Heart right ventricle (tissue), 16 donors: ENCODE measurements at regions not wholly inside any gene's neighbourhood (a gene's known extent, or its start where the extent isn't known, plus 50 kb on each side); places are given as distances from the start of the nearest gene placed in this dataset.
"Not testable (repeated sequence)": the region's sequence is repeated elsewhere in the genome, so short reads cannot be mapped to it uniquely, and the experiment has no call there.

Experiments used
- ATAC-seq, 8 donors: fragments of 200-7000 bp; cut with Tn5 transposase; one replicate each; pipeline ENCODE4 v1.9.1; 2020; ENCODE audit warnings: mild to moderate bottlenecking in 8 of 8, moderate library complexity in 8 of 8, moderate number of reproducible peaks in 1 of 8
- DNase-seq, 2 donors: peaks; one replicate each; pipeline ENCODE4 v3.0.0-alpha.2; 2020
- H3K27ac ChIP-seq, 10 donors: fragments of 200-600 bp; sonication (generic) in 2 of 10; one replicate each; pipeline versions ENCODE4 v1.5.0 to v1.8.0; 2020 to 2022; ENCODE audit warnings: mild to moderate bottlenecking in 3 of 10
- H3K27me3 ChIP-seq, 7 donors: fragments of 200-600 bp; one replicate each; pipeline ENCODE4 v1.8.0; 2021 to 2022; ENCODE audit warnings: mild to moderate bottlenecking in 2 of 7
- H3K36me3 ChIP-seq, 9 donors: fragments of 200-600 bp; sonication (generic) in 1 of 9; one replicate each; pipeline versions ENCODE4 v1.5.0 to v1.8.0; 2020 to 2022; ENCODE audit warnings: mild to moderate bottlenecking in 2 of 9
- H3K4me1 ChIP-seq, 9 donors: fragments of 200-600 bp; sonication (generic) in 1 of 9; one replicate each; pipeline versions ENCODE4 v1.5.0 to v1.8.0; 2020 to 2022; ENCODE audit warnings: mild to moderate bottlenecking in 4 of 9
- H3K4me3 ChIP-seq, 10 donors: fragments of 200-600 bp; sonication (generic) in 2 of 10; one replicate each; pipeline versions ENCODE4 v1.5.0 to v1.8.0; 2020 to 2022; ENCODE audit warnings: mild to moderate bottlenecking in 7 of 10, moderate library complexity in 2 of 10
- H3K9me3 ChIP-seq, 11 donors: fragments of 200-600 bp in 10 of 11; sonication (generic) in 2 of 11; one replicate each; pipeline versions ENCODE4 v1.5.0 to v1.8.0; 2013 to 2022; ENCODE audit warnings: mild to moderate bottlenecking in 2 of 11, control low read depth in 1 of 11, moderate library complexity in 1 of 11
- WGBS, 2 donors: extraction: QIAGEN DNeasy Blood & Tissue Kit; methylation state at CpG; one replicate each; pipeline ENCODE4 v1.1.7; 2013; ENCODE audit warnings: inconsistent platforms in 1 of 2; 5-methylcytosine and 5-hydroxymethylcytosine counted together
- intact Hi-C, 10 donors: fragments of 100-400 bp; cut with DNase I; formaldehyde crosslinking; loops; one replicate each; pipeline versions ENCODE4 v1.11.1 to v1.14.2; 2022
- TF ChIP-seq, protein P1 (sequence below), 9 donors: fragments of 200-600 bp; sonication (generic) in 2 of 9; IDR thresholded peaks; one replicate each; pipeline versions ENCODE4 v1.5.0 to v1.8.0; 2021 to 2022; ENCODE audit warnings: antibody characterized with exemption in 9 of 9, mild to moderate bottlenecking in 5 of 9, moderate library complexity in 1 of 9
- donor health status: Arrhythmogenic right ventricular cardiomyopathy.
- donor health status: ischemic (EF 13 %, LVEDD 7.1; RV severe dilation, severe dysfunction).
- donor health status: healthy with polysubstance abuse.
- donor health status: DM: no; HTN: yes; CAD: no.
- donor health status: DM: no; HTN: no; CAD: no.
- donor health status: ischemic (EF 25% LVEDD 6.9; RV normal size, moderate dysfunction).
- donor health status: ischemic (EF 25% LVEDD 5.7; RV mildly dilated, moderate dysfunction).
- donor health status: healthy.
- donor health status: DM: yes; HTN: yes; CAD: no.
- donor health status: Ischemic cardiomyopathy.
- donor health status: ischemic (EF 35%, LVEDD 5.7; RV mildly dilated, moderate dysfunction).
- donor health status: nonischemic (EF 11% LVEDD 7.7; RV severe dilation, severe dysfunction).
- donor health status: DM: yes; HTN: yes; CAD: no.
- donor health status: PGD.
- donor health status: ischemic (EF 29% LVEDD 5.4; RV normal size, mild dysfunction).
- donor health status: nonischemic (EF 23%, LVEDD 6.1; RV moderate dilation, normal function).

- Histone ChIP-seq H3K27me3 (peaks cover 0 to 4% (median 0%) of the 10 kb centered on the region in 7 donors), H3K4me1 (peaks cover 0 to 15% (median 10%) of the 10 kb centered on the region in 9 donors), H3K36me3 (no peaks in the 10 kb centered on the region), H3K4me3 (peak overlapping the region in 9 of 10 donors; percentile 32 to 63 (median 54)), H3K9me3 (no peaks in the 10 kb centered on the region), H3K27ac (peak overlapping the region; percentile 52 to 94 (median 88))
- ATAC-seq, result peak; percentile 100
- intact Hi-C loops, result loop anchor here in 3 of 10 donors (1.0 to 10.0 kb wide), 4 partner anchors 84 to 135 kb away; partner anchors contain the start of gene USP22 (in 1 of the 3)
- WGBS, 2 donors, result 9% methylated on average over 43 of the region's 43 CpGs
- TF ChIP-seq, protein P1, sequence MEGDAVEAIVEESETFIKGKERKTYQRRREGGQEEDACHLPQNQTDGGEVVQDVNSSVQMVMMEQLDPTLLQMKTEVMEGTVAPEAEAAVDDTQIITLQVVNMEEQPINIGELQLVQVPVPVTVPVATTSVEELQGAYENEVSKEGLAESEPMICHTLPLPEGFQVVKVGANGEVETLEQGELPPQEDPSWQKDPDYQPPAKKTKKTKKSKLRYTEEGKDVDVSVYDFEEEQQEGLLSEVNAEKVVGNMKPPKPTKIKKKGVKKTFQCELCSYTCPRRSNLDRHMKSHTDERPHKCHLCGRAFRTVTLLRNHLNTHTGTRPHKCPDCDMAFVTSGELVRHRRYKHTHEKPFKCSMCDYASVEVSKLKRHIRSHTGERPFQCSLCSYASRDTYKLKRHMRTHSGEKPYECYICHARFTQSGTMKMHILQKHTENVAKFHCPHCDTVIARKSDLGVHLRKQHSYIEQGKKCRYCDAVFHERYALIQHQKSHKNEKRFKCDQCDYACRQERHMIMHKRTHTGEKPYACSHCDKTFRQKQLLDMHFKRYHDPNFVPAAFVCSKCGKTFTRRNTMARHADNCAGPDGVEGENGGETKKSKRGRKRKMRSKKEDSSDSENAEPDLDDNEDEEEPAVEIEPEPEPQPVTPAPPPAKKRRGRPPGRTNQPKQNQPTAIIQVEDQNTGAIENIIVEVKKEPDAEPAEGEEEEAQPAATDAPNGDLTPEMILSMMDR (IDR thresholded peaks at IDR 0.05), result peak; percentile 13 to 83 (median 58)
- DNase-seq, result peak; percentile 92 to 94
Measured at GRCh38 chr17:20908313-20909267, 134.2 kb downstream of the USP22 start.

- no peaks in the 10 kb centered on the region for H3K4me1 ChIP-seq
- no peak overlapping the region for H3K27ac ChIP-seq
- ATAC-seq (no peak), DNase-seq (no peak)
- intact Hi-C loops, result loop anchor here in 1 of 10 donors (5.0 kb wide), 1 partner anchor 78 kb away; no protein-coding TSS in a partner anchor
- no peaks in the 10 kb centered on the region for H3K27me3 ChIP-seq
- no peaks in the 10 kb centered on the region for H3K9me3 ChIP-seq
- TF ChIP-seq, protein P1 (IDR thresholded peaks at IDR 0.05), result no peak
- WGBS, 2 donors, result 55 to 67% methylated on average over 4 of the region's 4 CpGs
- H3K36me3 ChIP-seq, result no peaks in the 10 kb centered on the region
- H3K4me3 ChIP-seq, result no peak overlapping the region
Measured at GRCh38 chr17:20914658-20915057, 128.2 kb downstream of the USP22 start.

GRCh38 chr17:20916383-20916782 lies 126.4 kb downstream of the USP22 start:
- Histone ChIP-seq H3K4me3 (peak overlapping the region in 3 of 10 donors; percentile 14 to 29 (median 16)), H3K27ac (no peak overlapping the region), H3K36me3 (no peaks in the 10 kb centered on the region), H3K9me3 (no peaks in the 10 kb centered on the region), H3K27me3 (no peaks in the 10 kb centered on the region), H3K4me1 (peaks cover 0 to 10% (median 0%) of the 10 kb centered on the region in 9 donors)
- TF ChIP-seq, protein P1 (IDR thresholded peaks at IDR 0.05), result no peak
- ATAC-seq (no peak), DNase-seq (no peak)
- 67 to 73% methylated on average over 4 of the region's 4 CpGs for WGBS, 2 donors
- intact Hi-C loops, result no loop called here

GRCh38 chr17:20917610-20918306 lies 125.1 kb downstream of the USP22 start:
- H3K9me3 ChIP-seq, ATAC-seq, intact Hi-C loops, H3K4me3 ChIP-seq, H3K27me3 ChIP-seq, DNase-seq, H3K36me3 ChIP-seq, H3K27ac ChIP-seq: not testable (repeated sequence)
- 93 to 95% methylated on average over 10 of the region's 10 CpGs for WGBS, 2 donors
- peaks cover 0 to 16% (median 0%) of the 10 kb centered on the region in 9 donors for H3K4me1 ChIP-seq
